ENCODE measurements at regions not wholly inside any gene's neighbourhood (a gene's known extent, or its start where the extent isn't known, plus 50 kb on each side); places are given as distances from the start of the nearest gene placed in this dataset.

GRCh38 chr1:106705971-106706370, 350.5 kb upstream of the PRMT6 start:
- Histone ChIP-seq H3K9ac (no peak overlapping the region), H3K27me3 (no peaks in the 10 kb centered on the region), H3K4me3 (no peak overlapping the region), H3K9me3 (ENCODE audit: low read depth) (no peaks in the 10 kb centered on the region), H3F3A (ENCODE audit: low read depth) (no peaks in the 10 kb centered on the region), H3K36me3 (no peaks in the 10 kb centered on the region), H3K79me2 (ENCODE audit: low read depth) (no peaks in the 10 kb centered on the region), H3K27ac (no peak overlapping the region), H3K4me1 (no peaks in the 10 kb centered on the region), H3K4me2 (no peak overlapping the region), H2AFZ (replicated peaks) (no peak overlapping the region), H4K20me1 (ENCODE audit: low read depth) (no peaks in the 10 kb centered on the region)
- Mint-ChIP-seq H3K27ac (no peak overlapping the region), H3K9me3 (no peaks in the 10 kb centered on the region), H3K27me3 (ENCODE audit: insufficient read depth, low read depth) (no peaks in the 10 kb centered on the region), H3K4me1 (no peaks in the 10 kb centered on the region), H3K4me3 (no peak overlapping the region), H3K36me3 (no peaks in the 10 kb centered on the region)
- no peak for TF ChIP-seq EZH2 (IDR thresholded peaks at IDR 0.05)
- no peak for TF ChIP-seq CTCF (IDR thresholded peaks at IDR 0.05)
- no peak for TF ChIP-seq EZH2phosphoT487 (IDR thresholded peaks at IDR 0.05)
- no peak for DNase-seq (ENCODE audit: low spot score)

DNA sequence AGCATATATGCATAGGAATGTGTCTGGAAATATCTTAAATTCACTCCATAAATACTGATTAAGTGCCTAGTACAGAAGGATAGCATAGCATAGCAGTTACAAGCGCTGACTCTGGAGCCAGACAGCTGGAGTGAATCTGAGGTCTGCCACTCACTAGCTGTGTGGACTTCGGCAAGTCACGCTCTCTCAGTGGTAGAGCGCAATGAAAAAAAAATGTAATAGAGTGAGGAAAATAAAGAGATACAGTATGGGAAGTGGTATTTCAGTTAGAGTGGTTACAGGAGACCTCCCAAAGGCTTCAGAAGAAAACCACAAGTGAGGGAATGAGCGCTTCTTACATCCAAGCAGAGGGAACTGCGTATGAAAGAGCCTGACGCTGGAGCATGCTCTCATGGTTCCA, 338.9 kb upstream of the PRMT6 start:
- Mint-ChIP-seq H3K27me3 (ENCODE audit: insufficient read depth, low read depth) (no peaks in the 10 kb centered on the region), H3K4me3 (no peak overlapping the region), H3K9me3 (no peaks in the 10 kb centered on the region), H3K4me1 (no peaks in the 10 kb centered on the region), H3K27ac (no peak overlapping the region), H3K36me3 (no peaks in the 10 kb centered on the region)
- TF ChIP-seq CTCF (IDR thresholded peaks at IDR 0.05) (no peak), EZH2 (IDR thresholded peaks at IDR 0.05) (no peak), EZH2phosphoT487 (IDR thresholded peaks at IDR 0.05) (no peak)
- H3K4me2 ChIP-seq: no peak overlapping the region
- no peaks in the 10 kb centered on the region for H4K20me1 ChIP-seq (ENCODE audit: low read depth)
- H3K9me3 ChIP-seq (ENCODE audit: low read depth): no peaks in the 10 kb centered on the region
- no peaks in the 10 kb centered on the region for H3K4me1 ChIP-seq
- H2AFZ ChIP-seq (replicated peaks): no peak overlapping the region
- H3K4me3 ChIP-seq: no peak overlapping the region
- H3F3A ChIP-seq (ENCODE audit: low read depth): no peaks in the 10 kb centered on the region
- DNase-seq (ENCODE audit: low spot score): no peak
- H3K9ac ChIP-seq: no peak overlapping the region
- H3K27me3 ChIP-seq: no peaks in the 10 kb centered on the region
- H3K27ac ChIP-seq: no peak overlapping the region
- no peaks in the 10 kb centered on the region for H3K36me3 ChIP-seq
- no peaks in the 10 kb centered on the region for H3K79me2 ChIP-seq (ENCODE audit: low read depth)

- H3K4me1 Mint-ChIP-seq: no peaks in the 10 kb centered on the region
- Histone ChIP-seq H3K27me3 (no peaks in the 10 kb centered on the region), H3F3A (ENCODE audit: low read depth) (no peaks in the 10 kb centered on the region), H4K20me1 (ENCODE audit: low read depth) (no peaks in the 10 kb centered on the region), H3K27ac (no peak overlapping the region), H3K36me3 (no peaks in the 10 kb centered on the region), H3K79me2 (ENCODE audit: low read depth) (no peaks in the 10 kb centered on the region), H3K4me2 (no peak overlapping the region), H3K9me3 (ENCODE audit: low read depth) (no peaks in the 10 kb centered on the region), H3K4me1 (no peaks in the 10 kb centered on the region), H3K9ac (no peak overlapping the region), H3K4me3 (no peak overlapping the region), H2AFZ (replicated peaks) (peak overlapping the region; percentile 53)
- TF ChIP-seq EZH2phosphoT487 (IDR thresholded peaks at IDR 0.05) (no peak), CTCF (IDR thresholded peaks at IDR 0.05) (no peak), EZH2 (IDR thresholded peaks at IDR 0.05) (no peak)
- H3K27me3 Mint-ChIP-seq (ENCODE audit: insufficient read depth, low read depth): no peaks in the 10 kb centered on the region
- no peak for DNase-seq (ENCODE audit: low spot score)
- peaks cover 6% of the 10 kb centered on the region for H3K9me3 Mint-ChIP-seq
- no peaks in the 10 kb centered on the region for H3K36me3 Mint-ChIP-seq
- no peak overlapping the region for H3K4me3 Mint-ChIP-seq
- no peak overlapping the region for H3K27ac Mint-ChIP-seq
These were observed 334.7 kb upstream of the PRMT6 start for GRCh38 chr1:106721790-106722189.

GRCh38 chr1:106722466-106722865, 334.0 kb upstream of the PRMT6 start:
- Mint-ChIP-seq H3K27me3 (ENCODE audit: insufficient read depth, low read depth) (no peaks in the 10 kb centered on the region), H3K36me3 (no peaks in the 10 kb centered on the region), H3K4me3 (no peak overlapping the region), H3K9me3 (peaks cover 6% of the 10 kb centered on the region), H3K27ac (no peak overlapping the region), H3K4me1 (no peaks in the 10 kb centered on the region)
- Histone ChIP-seq H3K79me2 (ENCODE audit: low read depth) (no peaks in the 10 kb centered on the region), H3K4me1 (no peaks in the 10 kb centered on the region), H4K20me1 (ENCODE audit: low read depth) (no peaks in the 10 kb centered on the region), H3K4me2 (no peak overlapping the region), H3K9me3 (ENCODE audit: low read depth) (no peaks in the 10 kb centered on the region), H3K36me3 (no peaks in the 10 kb centered on the region), H3F3A (ENCODE audit: low read depth) (no peaks in the 10 kb centered on the region), H3K9ac (no peak overlapping the region), H3K27ac (no peak overlapping the region), H3K4me3 (no peak overlapping the region), H2AFZ (replicated peaks) (no peak overlapping the region), H3K27me3 (no peaks in the 10 kb centered on the region)
- TF ChIP-seq CTCF (IDR thresholded peaks at IDR 0.05) (no peak), EZH2phosphoT487 (IDR thresholded peaks at IDR 0.05) (no peak), EZH2 (IDR thresholded peaks at IDR 0.05) (no peak)
- no peak for DNase-seq (ENCODE audit: low spot score)
